ENCODE measurements at regions not wholly inside any gene's neighbourhood (a gene's known extent, or its start where the extent isn't known, plus 50 kb on each side); places are given as distances from the start of the nearest gene placed in this dataset.

GRCh38 chr6:91280494-91280830 is 693.6 kb upstream of the MAP3K7 start:
- no peaks in the 10 kb centered on the region for H3K36me3 ChIP-seq
- H3K27me3 ChIP-seq (replicated peaks; ENCODE audit: insufficient read depth) = no peaks in the 10 kb centered on the region
- TF ChIP-seq, protein P1, sequence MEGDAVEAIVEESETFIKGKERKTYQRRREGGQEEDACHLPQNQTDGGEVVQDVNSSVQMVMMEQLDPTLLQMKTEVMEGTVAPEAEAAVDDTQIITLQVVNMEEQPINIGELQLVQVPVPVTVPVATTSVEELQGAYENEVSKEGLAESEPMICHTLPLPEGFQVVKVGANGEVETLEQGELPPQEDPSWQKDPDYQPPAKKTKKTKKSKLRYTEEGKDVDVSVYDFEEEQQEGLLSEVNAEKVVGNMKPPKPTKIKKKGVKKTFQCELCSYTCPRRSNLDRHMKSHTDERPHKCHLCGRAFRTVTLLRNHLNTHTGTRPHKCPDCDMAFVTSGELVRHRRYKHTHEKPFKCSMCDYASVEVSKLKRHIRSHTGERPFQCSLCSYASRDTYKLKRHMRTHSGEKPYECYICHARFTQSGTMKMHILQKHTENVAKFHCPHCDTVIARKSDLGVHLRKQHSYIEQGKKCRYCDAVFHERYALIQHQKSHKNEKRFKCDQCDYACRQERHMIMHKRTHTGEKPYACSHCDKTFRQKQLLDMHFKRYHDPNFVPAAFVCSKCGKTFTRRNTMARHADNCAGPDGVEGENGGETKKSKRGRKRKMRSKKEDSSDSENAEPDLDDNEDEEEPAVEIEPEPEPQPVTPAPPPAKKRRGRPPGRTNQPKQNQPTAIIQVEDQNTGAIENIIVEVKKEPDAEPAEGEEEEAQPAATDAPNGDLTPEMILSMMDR (IDR thresholded peaks at IDR 0.05) = no peak
- no peak overlapping the region for H3K4me3 ChIP-seq
- ATAC-seq (ENCODE audit: insufficient number of reproducible peaks, low FRiP score, low read depth) = no peak
- no peaks in the 10 kb centered on the region for H3K4me1 ChIP-seq (ENCODE audit: control insufficient read depth in 1 of 2, low read depth in 2 of 2)
- H3K9me3 ChIP-seq = peaks cover 3% of the 10 kb centered on the region
- no peak overlapping the region for H3K27ac ChIP-seq
- no peak for DNase-seq (ENCODE audit: low spot score)

- no peaks in the 10 kb centered on the region for H3K36me3 ChIP-seq
- TF ChIP-seq, protein P1 (IDR thresholded peaks at IDR 0.05) = no peak
- no peaks in the 10 kb centered on the region for H3K4me1 ChIP-seq (ENCODE audit: control insufficient read depth in 1 of 2, low read depth in 2 of 2)
- DNase-seq (ENCODE audit: low spot score) (no peak), ATAC-seq (ENCODE audit: insufficient number of reproducible peaks, low FRiP score, low read depth) (no peak)
- no peak overlapping the region for H3K4me3 ChIP-seq
- no peaks in the 10 kb centered on the region for H3K27me3 ChIP-seq (replicated peaks; ENCODE audit: insufficient read depth)
- H3K27ac ChIP-seq = no peak overlapping the region
- H3K9me3 ChIP-seq = peaks cover 3% of the 10 kb centered on the region
These were observed 693.0 kb upstream of the MAP3K7 start for GRCh38 chr6:91279740-91280493.

GRCh38 chr6:91278416-91278815 is 691.5 kb upstream of the MAP3K7 start:
- Histone ChIP-seq H3K36me3 (no peaks in the 10 kb centered on the region), H3K9me3 (peaks cover 3% of the 10 kb centered on the region), H3K4me3 (no peak overlapping the region), H3K4me1 (ENCODE audit: control insufficient read depth in 1 of 2, low read depth in 2 of 2) (no peaks in the 10 kb centered on the region), H3K27ac (no peak overlapping the region), H3K27me3 (replicated peaks; ENCODE audit: insufficient read depth) (no peaks in the 10 kb centered on the region)
- ATAC-seq (ENCODE audit: insufficient number of reproducible peaks, low FRiP score, low read depth) (no peak), DNase-seq (ENCODE audit: low spot score) (no peak)
- TF ChIP-seq, protein P1 (IDR thresholded peaks at IDR 0.05) = no peak

- no peaks in the 10 kb centered on the region for H3K4me1 ChIP-seq (ENCODE audit: control insufficient read depth in 1 of 2, low read depth in 2 of 2)
- H3K27me3 ChIP-seq (replicated peaks; ENCODE audit: insufficient read depth) = no peaks in the 10 kb centered on the region
- no peak overlapping the region for H3K27ac ChIP-seq
- no peaks in the 10 kb centered on the region for H3K36me3 ChIP-seq
- DNase-seq (ENCODE audit: low spot score) (no peak), ATAC-seq (ENCODE audit: insufficient number of reproducible peaks, low FRiP score, low read depth) (no peak)
- no peak overlapping the region for H3K4me3 ChIP-seq
- no peaks in the 10 kb centered on the region for H3K9me3 ChIP-seq
- TF ChIP-seq, protein P1 (IDR thresholded peaks at IDR 0.05) = no peak
These were observed 689.4 kb upstream of the MAP3K7 start for GRCh38 chr6:91276315-91276714.

GRCh38 chr6:91273729-91274128 is 686.9 kb upstream of the MAP3K7 start:
- Histone ChIP-seq H3K27me3 (replicated peaks; ENCODE audit: insufficient read depth) (no peaks in the 10 kb centered on the region), H3K4me1 (ENCODE audit: control insufficient read depth in 1 of 2, low read depth in 2 of 2) (no peaks in the 10 kb centered on the region), H3K9me3 (no peaks in the 10 kb centered on the region), H3K4me3 (no peak overlapping the region), H3K27ac (no peak overlapping the region), H3K36me3 (no peaks in the 10 kb centered on the region)
- TF ChIP-seq, protein P1 (IDR thresholded peaks at IDR 0.05) = no peak
- DNase-seq (ENCODE audit: low spot score) (no peak), ATAC-seq (ENCODE audit: insufficient number of reproducible peaks, low FRiP score, low read depth) (no peak)

Data from thoracic aorta (tissue), 2 donors.